ENCODE measurements at regions not wholly inside any gene's neighbourhood (a gene's known extent, or its start where the extent isn't known, plus 50 kb on each side); places are given as distances from the start of the nearest gene placed in this dataset.
"Not testable (repeated sequence)": the region's sequence is repeated elsewhere in the genome, so short reads cannot be mapped to it uniquely, and the experiment has no call there.

- no peak for DNase-seq
These were observed 763.6 kb upstream of the LRRTM1 start for GRCh38 chr2:81068144-81068543.

GRCh38 chr2:81061016-81061415 lies 756.5 kb upstream of the LRRTM1 start:
- DNase-seq: no peak

GRCh38 chr2:81050580-81051095 lies 746.1 kb upstream of the LRRTM1 start:
- DNase-seq: no peak

GRCh38 chr2:81043681-81044080 lies 739.1 kb upstream of the LRRTM1 start:
- no peak for DNase-seq

- DNase-seq: no peak
These were observed 702.6 kb upstream of the LRRTM1 start for GRCh38 chr2:81007104-81007503.

- DNase-seq: no peak
These were observed 698.4 kb upstream of the LRRTM1 start for GRCh38 chr2:81002906-81003305.

- no peak for DNase-seq
These were observed 682.9 kb upstream of the LRRTM1 start for GRCh38 chr2:80987466-80987865.

- DNase-seq: no peak
These were observed 665.3 kb upstream of the LRRTM1 start for GRCh38 chr2:80969900-80970299.

- no peak for DNase-seq
These were observed 663.9 kb upstream of the LRRTM1 start for GRCh38 chr2:80968450-80968849.

- DNase-seq: no peak
These were observed 643.1 kb upstream of the LRRTM1 start for GRCh38 chr2:80947601-80948130.

GRCh38 chr2:80943487-80943886 lies 638.9 kb upstream of the LRRTM1 start:
- no peak for DNase-seq

GRCh38 chr2:80942766-80943165 lies 638.2 kb upstream of the LRRTM1 start:
- no peak for DNase-seq

GRCh38 chr2:80938463-80938862 lies 633.9 kb upstream of the LRRTM1 start:
- no peak for DNase-seq

GRCh38 chr2:80931820-80932219 lies 627.3 kb upstream of the LRRTM1 start:
- DNase-seq: not testable (repeated sequence)

- DNase-seq: no peak
These were observed 626.2 kb upstream of the LRRTM1 start for GRCh38 chr2:80930777-80931176.

GRCh38 chr2:80926168-80926567 lies 621.6 kb upstream of the LRRTM1 start:
- no peak for DNase-seq

GRCh38 chr2:80896576-80896975 lies 592.0 kb upstream of the LRRTM1 start:
- no peak for DNase-seq

- DNase-seq: no peak
These were observed 589.9 kb upstream of the LRRTM1 start for GRCh38 chr2:80894486-80894885.

GRCh38 chr2:80893711-80894110 lies 589.2 kb upstream of the LRRTM1 start:
- no peak for DNase-seq

- DNase-seq: no peak
These were observed 584.5 kb upstream of the LRRTM1 start for GRCh38 chr2:80889009-80889408.

- DNase-seq: no peak
These were observed 583.4 kb upstream of the LRRTM1 start for GRCh38 chr2:80887841-80888378.

- no peak for DNase-seq
These were observed 569.8 kb upstream of the LRRTM1 start for GRCh38 chr2:80874374-80874773.

GRCh38 chr2:80869858-80870438 lies 565.4 kb upstream of the LRRTM1 start:
- DNase-seq: no peak

GRCh38 chr2:80863147-80863714 lies 558.7 kb upstream of the LRRTM1 start:
- DNase-seq: no peak
